SIG-M5 treated with dmso at 0.1 percent for 504 hours (cell line): ENCODE measurements at regions not wholly inside any gene's neighbourhood (a gene's known extent, or its start where the extent isn't known, plus 50 kb on each side); places are given as distances from the start of the nearest gene placed in this dataset.

Source experiments
- DNase-seq: peaks from one replicate; lab custom pipeline; 2025; ENCODE audit not compliant: unreplicated experiment; lab: John Stamatoyannopoulos, UW

- DNase-seq = no peak
These were observed 1472.3 kb upstream of the CELF4 start for GRCh38 chr18:39037925-39038324.

- no peak for DNase-seq
These were observed 1467.7 kb upstream of the CELF4 start for GRCh38 chr18:39033312-39033711.

DNA sequence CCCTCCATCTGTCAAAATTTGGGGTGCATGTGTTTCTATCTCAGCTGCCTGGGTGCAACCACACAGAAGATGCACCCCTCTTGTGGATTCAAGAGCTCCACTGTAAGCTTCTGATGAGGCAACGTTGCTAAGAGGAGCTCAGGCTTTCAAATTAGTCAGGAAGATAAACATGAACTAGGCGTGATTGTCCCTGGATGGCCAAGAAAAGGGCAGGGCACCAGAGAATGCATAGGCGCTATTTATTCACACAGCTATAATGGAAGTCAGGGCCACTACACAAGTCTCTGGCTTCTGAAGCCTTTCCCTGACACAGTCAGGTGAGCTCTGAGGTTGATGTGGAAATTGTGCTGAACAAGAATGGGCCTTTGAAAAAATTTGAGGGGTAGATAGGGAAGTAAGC, 1466.0 kb upstream of the CELF4 start:
- DNase-seq = no peak

- DNase-seq = no peak
These were observed 1464.6 kb upstream of the CELF4 start for GRCh38 chr18:39030124-39030655.

- no peak for DNase-seq
These were observed 1459.9 kb upstream of the CELF4 start for GRCh38 chr18:39025531-39025930.

- no peak for DNase-seq
These were observed 1454.4 kb upstream of the CELF4 start for GRCh38 chr18:39019989-39020388.

DNA sequence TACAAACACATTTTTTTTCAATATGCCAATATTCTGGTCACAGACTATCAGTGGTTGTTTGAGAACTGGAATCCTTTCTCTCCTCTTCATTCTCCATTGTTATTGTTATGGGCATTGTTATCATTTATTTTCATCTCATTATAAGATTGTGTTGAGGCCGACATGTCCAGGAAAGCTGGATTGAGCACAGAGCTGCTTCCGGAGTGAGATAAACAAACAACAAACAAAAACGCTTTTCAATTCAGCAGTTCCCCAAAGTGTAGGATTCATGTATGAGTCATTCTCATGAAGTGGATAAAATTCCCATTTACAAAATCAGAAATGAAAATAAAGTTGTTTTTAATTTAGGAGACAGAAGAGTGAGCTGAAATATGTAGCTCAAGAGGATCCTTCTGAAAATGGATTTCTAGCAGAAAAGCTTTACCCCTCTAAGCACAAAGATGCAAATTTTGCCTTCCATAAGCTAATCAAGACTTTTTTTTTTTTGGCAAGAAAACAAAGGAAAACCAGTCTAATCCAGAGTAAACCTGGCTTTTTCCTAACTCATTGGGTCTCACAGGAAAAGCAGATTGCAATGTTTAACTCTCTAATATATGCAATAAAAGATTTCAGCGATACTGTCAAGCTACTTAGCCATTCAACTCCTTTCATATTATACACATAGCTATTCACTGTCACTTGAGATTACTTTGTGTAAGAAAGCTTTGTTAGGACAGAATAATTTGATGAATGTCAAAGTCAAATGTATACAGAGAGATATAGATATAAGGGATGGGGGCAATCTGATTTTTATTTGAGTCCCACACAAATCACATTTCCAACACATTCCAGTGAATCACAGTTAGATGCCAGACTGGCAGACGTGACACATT, 1441.7 kb upstream of the CELF4 start:
- DNase-seq = no peak

DNA sequence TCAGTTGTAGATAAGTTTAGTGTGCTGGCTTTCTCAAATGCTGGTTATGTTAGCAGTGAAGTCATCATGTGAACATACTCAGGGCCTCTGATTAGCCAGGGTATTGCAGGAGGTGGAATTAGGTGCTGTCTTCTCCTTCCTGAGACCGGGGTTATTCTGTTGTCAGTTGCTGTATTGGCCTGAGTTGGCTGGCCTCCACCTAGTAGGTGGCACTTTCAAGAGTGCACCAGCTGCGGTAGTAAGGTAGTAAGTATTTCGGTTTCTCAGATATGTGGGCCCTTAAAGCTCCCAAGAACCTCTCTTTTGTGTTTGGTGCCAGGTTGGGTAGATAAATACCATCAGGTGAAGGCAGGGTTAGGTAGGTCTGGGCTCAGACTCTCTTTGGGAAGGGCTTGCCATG, 1430.5 kb upstream of the CELF4 start:
- no peak for DNase-seq

- DNase-seq = no peak
These were observed 1427.7 kb upstream of the CELF4 start for GRCh38 chr18:38993342-38993741.

GRCh38 chr18:38984968-38985367, 1419.4 kb upstream of the CELF4 start:
- DNase-seq = no peak

DNA sequence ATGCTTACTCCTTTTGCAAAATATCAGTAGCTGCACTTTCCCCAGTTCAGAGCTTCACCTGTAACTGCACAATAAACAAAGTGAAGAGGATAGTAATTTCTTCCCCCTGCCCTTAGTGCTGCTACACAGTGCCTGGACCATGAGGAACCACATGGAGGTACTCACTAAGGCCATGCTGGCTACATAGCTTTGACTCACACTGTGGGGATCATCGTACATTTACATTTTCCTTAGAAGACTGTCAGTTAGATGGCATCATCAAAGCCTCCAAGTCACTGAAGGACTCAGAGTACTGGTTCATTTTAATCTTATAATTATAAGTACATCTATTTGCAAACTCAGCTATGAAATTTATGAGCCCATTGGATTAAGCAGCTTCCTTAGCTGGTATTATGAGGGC, 1416.5 kb upstream of the CELF4 start:
- no peak for DNase-seq

- DNase-seq = no peak
These were observed 1415.8 kb upstream of the CELF4 start for GRCh38 chr18:38981389-38981788.

DNA sequence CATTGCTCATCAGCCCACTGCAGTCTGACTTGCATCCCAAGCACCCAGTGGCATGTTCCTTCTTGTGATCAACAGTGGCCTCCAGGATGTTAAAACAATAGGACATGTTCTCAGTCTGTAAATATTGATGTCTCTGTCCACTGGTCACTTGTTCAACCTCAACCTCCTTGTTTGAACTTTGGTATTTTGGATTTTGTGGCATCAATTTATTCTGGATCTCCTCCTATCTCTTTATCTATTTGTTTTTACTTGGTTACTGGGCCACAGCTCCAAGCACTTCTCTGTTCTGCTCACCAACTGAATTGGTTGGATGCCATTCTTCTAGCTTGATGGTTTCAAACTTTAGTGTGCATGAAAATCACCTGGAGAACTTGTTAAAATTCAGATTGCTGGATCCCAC, 1414.8 kb upstream of the CELF4 start:
- no peak for DNase-seq

GRCh38 chr18:38972571-38972970, 1407.0 kb upstream of the CELF4 start:
- DNase-seq = no peak

GRCh38 chr18:38971881-38972280, 1406.3 kb upstream of the CELF4 start:
- DNase-seq = no peak

- DNase-seq = no peak
These were observed 1401.2 kb upstream of the CELF4 start for GRCh38 chr18:38966841-38967240.

DNA sequence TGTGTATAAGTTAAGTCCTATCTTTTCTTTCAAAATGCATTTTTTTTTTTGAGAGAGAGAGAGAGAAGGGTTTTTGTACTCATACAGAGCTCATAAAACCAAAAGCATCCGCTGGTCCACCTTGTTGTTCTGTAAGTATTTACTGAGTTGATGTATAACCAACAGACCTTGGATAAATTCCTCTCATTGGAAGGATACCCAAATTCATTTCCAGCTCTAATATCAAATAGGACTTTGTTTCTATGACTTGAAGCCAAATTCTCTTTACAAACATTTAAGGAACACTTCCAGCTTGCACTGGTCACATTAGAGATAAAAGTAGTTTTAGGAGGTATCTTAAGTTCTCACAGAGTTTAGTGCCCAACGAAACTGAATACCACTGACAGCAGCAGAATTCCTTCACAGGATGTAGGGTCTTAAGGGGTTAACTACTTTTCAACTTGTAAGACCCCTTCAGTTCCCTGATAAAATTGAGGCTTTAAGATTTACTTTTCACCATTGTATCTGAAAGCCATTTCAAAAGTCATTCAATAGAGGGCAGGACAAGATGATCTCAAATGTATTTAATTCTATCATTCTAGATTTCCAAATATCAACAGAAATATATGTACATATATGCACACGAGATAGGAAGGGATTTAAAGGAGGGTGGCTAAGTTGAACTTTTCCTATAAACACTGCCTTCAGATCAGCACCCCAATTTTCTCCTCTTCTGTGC, 1398.5 kb upstream of the CELF4 start:
- DNase-seq = no peak

GRCh38 chr18:38961880-38962279, 1396.3 kb upstream of the CELF4 start:
- no peak for DNase-seq

- DNase-seq = no peak
These were observed 1392.1 kb upstream of the CELF4 start for GRCh38 chr18:38957736-38958135.

GRCh38 chr18:38956068-38956467, 1390.5 kb upstream of the CELF4 start:
- DNase-seq = no peak

- DNase-seq = no peak
These were observed 1386.0 kb upstream of the CELF4 start for GRCh38 chr18:38951633-38952032.

DNA sequence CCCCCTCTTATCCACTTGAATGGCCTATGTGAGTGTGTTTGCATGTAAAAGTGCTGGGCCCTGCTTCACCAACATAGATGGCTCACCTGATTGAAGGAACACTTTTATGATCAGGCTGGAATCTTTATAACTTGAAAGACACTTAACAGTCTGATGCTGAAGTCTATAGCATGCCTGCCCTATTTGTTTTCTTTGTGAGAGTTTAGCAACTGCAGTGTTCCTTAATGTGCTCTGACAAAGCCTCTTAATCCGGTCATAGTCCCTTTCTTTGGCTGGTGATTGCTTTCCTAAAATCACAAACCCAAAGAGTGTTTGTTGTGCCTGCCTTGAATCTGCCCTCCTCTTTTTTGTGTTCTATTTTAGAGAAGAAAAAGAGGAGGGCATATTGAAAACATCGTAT, 1382.8 kb upstream of the CELF4 start:
- no peak for DNase-seq
